ENCODE measurements at regions not wholly inside any gene's neighbourhood (a gene's known extent, or its start where the extent isn't known, plus 50 kb on each side); places are given as distances from the start of the nearest gene placed in this dataset.
"Not testable (repeated sequence)": the region's sequence is repeated elsewhere in the genome, so short reads cannot be mapped to it uniquely, and the experiment has no call there.

- Mint-ChIP-seq H3K27me3 (ENCODE audit: insufficient read depth, low read depth) (peaks cover 2% of the 10 kb centered on the region), H3K9me3 (no peaks in the 10 kb centered on the region), H3K4me1 (peaks cover 5% of the 10 kb centered on the region), H3K4me3 (no peak overlapping the region), H3K36me3 (no peaks in the 10 kb centered on the region), H3K27ac (no peak overlapping the region)
- Histone ChIP-seq H3K4me1 (no peaks in the 10 kb centered on the region), H3K27ac (no peak overlapping the region), H3K4me2 (no peak overlapping the region), H3K36me3 (no peaks in the 10 kb centered on the region), H3K9ac (no peak overlapping the region), H3K4me3 (no peak overlapping the region), H3K79me2 (ENCODE audit: low read depth) (no peaks in the 10 kb centered on the region), H3F3A (ENCODE audit: low read depth) (no peaks in the 10 kb centered on the region), H4K20me1 (ENCODE audit: low read depth) (no peaks in the 10 kb centered on the region), H3K27me3 (no peaks in the 10 kb centered on the region), H3K9me3 (ENCODE audit: low read depth) (no peaks in the 10 kb centered on the region), H2AFZ (replicated peaks) (no peak overlapping the region)
- TF ChIP-seq EZH2phosphoT487 (IDR thresholded peaks at IDR 0.05): no peak
- TF ChIP-seq CTCF (IDR thresholded peaks at IDR 0.05): no peak
- TF ChIP-seq EZH2 (IDR thresholded peaks at IDR 0.05): no peak
- peak; percentile 11 for DNase-seq (ENCODE audit: low spot score)
These were observed 97.8 kb downstream of the OAT start for GRCh38 chr10:124320778-124321432.

GRCh38 chr10:124319926-124320391 lies 98.8 kb downstream of the OAT start:
- Histone ChIP-seq H2AFZ (replicated peaks) (no peak overlapping the region), H4K20me1 (ENCODE audit: low read depth) (no peaks in the 10 kb centered on the region), H3K79me2 (ENCODE audit: low read depth) (no peaks in the 10 kb centered on the region), H3F3A (ENCODE audit: low read depth) (no peaks in the 10 kb centered on the region), H3K9ac (no peak overlapping the region), H3K9me3 (ENCODE audit: low read depth) (no peaks in the 10 kb centered on the region), H3K36me3 (no peaks in the 10 kb centered on the region), H3K4me3 (no peak overlapping the region), H3K27me3 (no peaks in the 10 kb centered on the region), H3K27ac (no peak overlapping the region), H3K4me1 (no peaks in the 10 kb centered on the region), H3K4me2 (no peak overlapping the region)
- DNase-seq (ENCODE audit: low spot score): no peak
- Mint-ChIP-seq H3K27me3 (ENCODE audit: insufficient read depth, low read depth) (peaks cover 2% of the 10 kb centered on the region), H3K4me3 (no peak overlapping the region), H3K27ac (no peak overlapping the region), H3K36me3 (no peaks in the 10 kb centered on the region), H3K9me3 (no peaks in the 10 kb centered on the region), H3K4me1 (peaks cover 5% of the 10 kb centered on the region)
- TF ChIP-seq CTCF (IDR thresholded peaks at IDR 0.05): no peak
- TF ChIP-seq EZH2 (IDR thresholded peaks at IDR 0.05): no peak
- no peak for TF ChIP-seq EZH2phosphoT487 (IDR thresholded peaks at IDR 0.05)

- H3K4me3 ChIP-seq; H3F3A ChIP-seq (ENCODE audit: low read depth); DNase-seq (ENCODE audit: low spot score); H3K9me3 Mint-ChIP-seq; H3K9me3 ChIP-seq (ENCODE audit: low read depth); H3K27me3 ChIP-seq; H3K27ac ChIP-seq; H4K20me1 ChIP-seq (ENCODE audit: low read depth); H3K4me1 ChIP-seq; H3K27ac Mint-ChIP-seq; H2AFZ ChIP-seq (replicated peaks); H3K36me3 ChIP-seq; H3K27me3 Mint-ChIP-seq (ENCODE audit: insufficient read depth, low read depth); H3K79me2 ChIP-seq (ENCODE audit: low read depth); H3K4me2 ChIP-seq; H3K9ac ChIP-seq; H3K36me3 Mint-ChIP-seq; H3K4me3 Mint-ChIP-seq; H3K4me1 Mint-ChIP-seq: not testable (repeated sequence)
These were observed 99.2 kb downstream of the OAT start for GRCh38 chr10:124319520-124319919.

GRCh38 chr10:124318811-124319210 lies 99.9 kb downstream of the OAT start:
- Histone ChIP-seq H3K27ac (no peak overlapping the region), H3K4me1 (no peaks in the 10 kb centered on the region), H3K4me2 (no peak overlapping the region), H3K79me2 (ENCODE audit: low read depth) (no peaks in the 10 kb centered on the region), H3F3A (ENCODE audit: low read depth) (no peaks in the 10 kb centered on the region), H3K9me3 (ENCODE audit: low read depth) (no peaks in the 10 kb centered on the region), H3K36me3 (no peaks in the 10 kb centered on the region), H4K20me1 (ENCODE audit: low read depth) (no peaks in the 10 kb centered on the region), H3K27me3 (no peaks in the 10 kb centered on the region), H3K9ac (no peak overlapping the region), H2AFZ (replicated peaks) (no peak overlapping the region), H3K4me3 (no peak overlapping the region)
- no peak overlapping the region for H3K4me3 Mint-ChIP-seq
- no peak for TF ChIP-seq EZH2phosphoT487 (IDR thresholded peaks at IDR 0.05)
- TF ChIP-seq EZH2 (IDR thresholded peaks at IDR 0.05): no peak
- no peak for TF ChIP-seq CTCF (IDR thresholded peaks at IDR 0.05)
- peaks cover 2% of the 10 kb centered on the region for H3K27me3 Mint-ChIP-seq (ENCODE audit: insufficient read depth, low read depth)
- peaks cover 5% of the 10 kb centered on the region for H3K4me1 Mint-ChIP-seq
- no peak overlapping the region for H3K27ac Mint-ChIP-seq
- no peaks in the 10 kb centered on the region for H3K9me3 Mint-ChIP-seq
- DNase-seq (ENCODE audit: low spot score): no peak
- no peaks in the 10 kb centered on the region for H3K36me3 Mint-ChIP-seq
